Cardiac fibroblast (primary cell): ENCODE measurements at regions not wholly inside any gene's neighbourhood (a gene's known extent, or its start where the extent isn't known, plus 50 kb on each side); places are given as distances from the start of the nearest gene placed in this dataset.
"Not testable (repeated sequence)": the region's sequence is repeated elsewhere in the genome, so short reads cannot be mapped to it uniquely, and the experiment has no call there.

ENCODE experiments used
- DNase-seq, 2 donors: peaks; one replicate each; pipeline versions ENCODE4 v3.0.0 to v3.0.0-alpha.2; 2010; ENCODE audit warnings: low read depth in 2 of 2
- H3K4me3 ChIP-seq, 2 donors: replicated peaks in 1 of 2; 1 replicate in 1 of 2; 2 replicates in 1 of 2; pipeline ENCODE4 v1.5.1; 2011; ENCODE audit warnings: low read depth in 2 of 2, low read length in 2 of 2, mild to moderate bottlenecking in 2 of 2, moderate library complexity in 1 of 2
- CTCF ChIP-seq: IDR thresholded peaks from one replicate; pipeline ENCODE4 v1.5.1; 2011; ENCODE audit warnings: low read depth, mild to moderate bottlenecking, low read length, inconsistent platforms

- no peak for TF ChIP-seq CTCF
- H3K4me3 ChIP-seq, result no peak overlapping the region
- DNase-seq, result no peak
Observed at GRCh38 chr2:59824314-59824713, 729.1 kb downstream of the BCL11A start.

GRCh38 chr2:59816075-59816474 lies 737.4 kb downstream of the BCL11A start:
- H3K4me3 ChIP-seq, result no peak overlapping the region
- DNase-seq, result no peak
- no peak for TF ChIP-seq CTCF

GRCh38 chr2:59810283-59810682 lies 743.2 kb downstream of the BCL11A start:
- not testable (repeated sequence) for H3K4me3 ChIP-seq, DNase-seq

- TF ChIP-seq CTCF, result no peak
- no peak for DNase-seq
- H3K4me3 ChIP-seq, result no peak overlapping the region
Observed at GRCh38 chr2:59806486-59806885, 747.0 kb downstream of the BCL11A start.

- no peak overlapping the region for H3K4me3 ChIP-seq
- TF ChIP-seq CTCF, result no peak
- DNase-seq, result no peak
Observed at GRCh38 chr2:59804732-59805131, 748.7 kb downstream of the BCL11A start.

GRCh38 chr2:59803586-59803985 lies 749.9 kb downstream of the BCL11A start:
- DNase-seq, result no peak
- no peak overlapping the region for H3K4me3 ChIP-seq
- no peak for TF ChIP-seq CTCF

GRCh38 chr2:59798687-59799232 lies 754.7 kb downstream of the BCL11A start:
- TF ChIP-seq CTCF, result no peak
- no peak for DNase-seq
- H3K4me3 ChIP-seq, result no peak overlapping the region
